Activated naive CD4-positive, alpha-beta T cell treated with anti-CD3 and anti-CD28 coated beads, Interleukin-2, amount 10 ng/mL, durations not matched to agents 7 days and 5 days (primary cell): ENCODE measurements at regions not wholly inside any gene's neighbourhood (a gene's known extent, or its start where the extent isn't known, plus 50 kb on each side); places are given as distances from the start of the nearest gene placed in this dataset.

Experiments used
- CTCF ChIA-PET: fragments of 350-600 bp; sonication (Branson Sonifier 250); formaldehyde crosslinking; loops from one replicate; lab custom pipeline; 2021; ENCODE audit warnings: antibody characterized with exemption; lab: Charles Lee
- DNase-seq: peaks from one replicate; pipeline ENCODE4 v3.0.0-alpha.2; 2020
- H3K27ac Mint-ChIP-seq: one replicate; pipeline ENCODE4 v1.8.0; 2021; ENCODE audit warnings: mild to moderate bottlenecking, moderate library complexity, mixed read lengths
- H3K27me3 Mint-ChIP-seq: one replicate; pipeline ENCODE4 v1.8.0; 2021; ENCODE audit warnings: mild to moderate bottlenecking, mixed read lengths
- H3K36me3 Mint-ChIP-seq: one replicate; pipeline ENCODE4 v1.8.0; 2021; ENCODE audit warnings: mixed read lengths
- H3K4me1 Mint-ChIP-seq: one replicate; pipeline ENCODE4 v1.8.0; 2021; ENCODE audit warnings: mixed read lengths
- H3K4me3 Mint-ChIP-seq: one replicate; pipeline ENCODE4 v1.8.0; 2021; ENCODE audit warnings: mild to moderate bottlenecking, moderate library complexity, mixed read lengths
- H3K9me3 Mint-ChIP-seq: one replicate; pipeline ENCODE4 v1.8.0; 2021; ENCODE audit warnings: mixed read lengths

- Mint-ChIP-seq H3K4me3 (no peak overlapping the region), H3K4me1 (no peaks in the 10 kb centered on the region), H3K36me3 (no peaks in the 10 kb centered on the region), H3K9me3 (no peaks in the 10 kb centered on the region), H3K27me3 (peaks cover 44% of the 10 kb centered on the region), H3K27ac (no peak overlapping the region)
- CTCF ChIA-PET: interaction anchor here (1.9 kb wide), 1 partner anchor 19 kb away, joined by 6 read pairs; no protein-coding TSS in a partner anchor
- no peak for DNase-seq
These were observed 157.8 kb downstream of the CYRIA start for GRCh38 chr2:16507655-16508489.

- Mint-ChIP-seq H3K4me3 (no peak overlapping the region), H3K4me1 (no peaks in the 10 kb centered on the region), H3K27ac (no peak overlapping the region), H3K36me3 (no peaks in the 10 kb centered on the region), H3K9me3 (no peaks in the 10 kb centered on the region), H3K27me3 (peaks cover 42% of the 10 kb centered on the region)
- DNase-seq: no peak
- CTCF ChIA-PET: no interaction called here
These were observed 159.3 kb downstream of the CYRIA start for GRCh38 chr2:16506366-16506765.

- CTCF ChIA-PET: interaction anchor here (0.6 to 1.6 kb wide), 3 partner anchors 18 to 260 kb away, joined by 3 read pairs; no protein-coding TSS in a partner anchor
- no peaks in the 10 kb centered on the region for H3K4me1 Mint-ChIP-seq
- no peaks in the 10 kb centered on the region for H3K9me3 Mint-ChIP-seq
- no peak for DNase-seq
- no peak overlapping the region for H3K4me3 Mint-ChIP-seq
- H3K36me3 Mint-ChIP-seq: no peaks in the 10 kb centered on the region
- no peak overlapping the region for H3K27ac Mint-ChIP-seq
- H3K27me3 Mint-ChIP-seq: no peaks in the 10 kb centered on the region
These were observed 168.9 kb downstream of the CYRIA start for GRCh38 chr2:16496426-16497388.

- CTCF ChIA-PET: no interaction called here
- H3K36me3 Mint-ChIP-seq: no peaks in the 10 kb centered on the region
- H3K27ac Mint-ChIP-seq: no peak overlapping the region
- DNase-seq: no peak
- no peaks in the 10 kb centered on the region for H3K9me3 Mint-ChIP-seq
- H3K4me3 Mint-ChIP-seq: no peak overlapping the region
- no peaks in the 10 kb centered on the region for H3K27me3 Mint-ChIP-seq
- H3K4me1 Mint-ChIP-seq: no peaks in the 10 kb centered on the region
These were observed 170.0 kb downstream of the CYRIA start for GRCh38 chr2:16495509-16496208.

GRCh38 chr2:16494836-16495508 is 170.7 kb downstream of the CYRIA start:
- Mint-ChIP-seq H3K4me1 (no peaks in the 10 kb centered on the region), H3K9me3 (no peaks in the 10 kb centered on the region), H3K4me3 (no peak overlapping the region), H3K36me3 (no peaks in the 10 kb centered on the region), H3K27me3 (no peaks in the 10 kb centered on the region), H3K27ac (no peak overlapping the region)
- no peak for DNase-seq
- CTCF ChIA-PET: no interaction called here

- H3K27ac Mint-ChIP-seq: no peak overlapping the region
- CTCF ChIA-PET: no interaction called here
- H3K36me3 Mint-ChIP-seq: no peaks in the 10 kb centered on the region
- no peak overlapping the region for H3K4me3 Mint-ChIP-seq
- no peaks in the 10 kb centered on the region for H3K9me3 Mint-ChIP-seq
- no peaks in the 10 kb centered on the region for H3K4me1 Mint-ChIP-seq
- H3K27me3 Mint-ChIP-seq: no peaks in the 10 kb centered on the region
- no peak for DNase-seq
These were observed 171.8 kb downstream of the CYRIA start for GRCh38 chr2:16493788-16494187.

GRCh38 chr2:16487686-16488085 is 177.9 kb downstream of the CYRIA start:
- H3K9me3 Mint-ChIP-seq: no peaks in the 10 kb centered on the region
- H3K4me3 Mint-ChIP-seq: no peak overlapping the region
- CTCF ChIA-PET: no interaction called here
- DNase-seq: no peak
- peaks cover 9% of the 10 kb centered on the region for H3K27me3 Mint-ChIP-seq
- no peaks in the 10 kb centered on the region for H3K4me1 Mint-ChIP-seq
- no peaks in the 10 kb centered on the region for H3K36me3 Mint-ChIP-seq
- no peak overlapping the region for H3K27ac Mint-ChIP-seq

- DNase-seq: no peak
- no peak overlapping the region for H3K27ac Mint-ChIP-seq
- no peak overlapping the region for H3K4me3 Mint-ChIP-seq
- no peaks in the 10 kb centered on the region for H3K36me3 Mint-ChIP-seq
- no peaks in the 10 kb centered on the region for H3K9me3 Mint-ChIP-seq
- CTCF ChIA-PET: no interaction called here
- H3K27me3 Mint-ChIP-seq: peaks cover 10% of the 10 kb centered on the region
- H3K4me1 Mint-ChIP-seq: no peaks in the 10 kb centered on the region
These were observed 180.4 kb downstream of the CYRIA start for GRCh38 chr2:16485251-16485650.

GRCh38 chr2:16482460-16482859 is 183.2 kb downstream of the CYRIA start:
- H3K36me3 Mint-ChIP-seq: no peaks in the 10 kb centered on the region
- no peak overlapping the region for H3K27ac Mint-ChIP-seq
- no peaks in the 10 kb centered on the region for H3K4me1 Mint-ChIP-seq
- no peaks in the 10 kb centered on the region for H3K9me3 Mint-ChIP-seq
- H3K4me3 Mint-ChIP-seq: no peak overlapping the region
- CTCF ChIA-PET: no interaction called here
- peaks cover 10% of the 10 kb centered on the region for H3K27me3 Mint-ChIP-seq
- DNase-seq: no peak

- CTCF ChIA-PET: no interaction called here
These were observed 184.3 kb downstream of the CYRIA start for GRCh38 chr2:16481351-16481750.

GRCh38 chr2:16479721-16480120 is 185.9 kb downstream of the CYRIA start:
- Mint-ChIP-seq H3K36me3 (no peaks in the 10 kb centered on the region), H3K27me3 (peaks cover 6% of the 10 kb centered on the region), H3K27ac (no peak overlapping the region), H3K4me3 (no peak overlapping the region), H3K4me1 (no peaks in the 10 kb centered on the region), H3K9me3 (no peaks in the 10 kb centered on the region)
- DNase-seq: no peak
- CTCF ChIA-PET: no interaction called here

More at GRCh38 chr2:16481351-16481750, 184.3 kb downstream of the CYRIA start:
- H3K4me1 Mint-ChIP-seq: no peaks in the 10 kb centered on the region
- DNase-seq: no peak
- no peak overlapping the region for H3K4me3 Mint-ChIP-seq
- no peaks in the 10 kb centered on the region for H3K9me3 Mint-ChIP-seq
- no peaks in the 10 kb centered on the region for H3K36me3 Mint-ChIP-seq
- H3K27ac Mint-ChIP-seq: no peak overlapping the region
- H3K27me3 Mint-ChIP-seq: peaks cover 6% of the 10 kb centered on the region

GRCh38 chr2:16478434-16479210 is 187.0 kb downstream of the CYRIA start:
- CTCF ChIA-PET: interaction anchor here (0.6 to 0.9 kb wide), 2 partner anchors 18 to 23 kb away, joined by 3 read pairs; no protein-coding TSS in a partner anchor
- no peaks in the 10 kb centered on the region for H3K9me3 Mint-ChIP-seq
- H3K27me3 Mint-ChIP-seq: peaks cover 6% of the 10 kb centered on the region
- H3K36me3 Mint-ChIP-seq: no peaks in the 10 kb centered on the region
- H3K4me1 Mint-ChIP-seq: no peaks in the 10 kb centered on the region
- DNase-seq: no peak
- no peak overlapping the region for H3K4me3 Mint-ChIP-seq
- no peak overlapping the region for H3K27ac Mint-ChIP-seq

GRCh38 chr2:16477648-16478047 is 188.0 kb downstream of the CYRIA start:
- peaks cover under 1% of the 10 kb centered on the region for H3K27me3 Mint-ChIP-seq
- no peaks in the 10 kb centered on the region for H3K4me1 Mint-ChIP-seq
- no peak for DNase-seq
- H3K36me3 Mint-ChIP-seq: no peaks in the 10 kb centered on the region
- no peaks in the 10 kb centered on the region for H3K9me3 Mint-ChIP-seq
- H3K4me3 Mint-ChIP-seq: no peak overlapping the region
- CTCF ChIA-PET: no interaction called here
- H3K27ac Mint-ChIP-seq: no peak overlapping the region
